Lower leg skin (tissue), 4 donors: ENCODE measurements at regions not wholly inside any gene's neighbourhood (a gene's known extent, or its start where the extent isn't known, plus 50 kb on each side); places are given as distances from the start of the nearest gene placed in this dataset.
A peak's percentile ranks its signal among the peaks of the same experiment; 100 is the strongest.

Experiments
- DNase-seq, 2 donors: peaks; one replicate each; pipeline ENCODE4 v3.0.0-alpha.2; 2019; ENCODE audit warnings: low spot score in 2 of 2
- H3K4me3 ChIP-seq: fragments of 200-600 bp; sonication (generic); 2 replicates; pipeline ENCODE4 v1.5.1; 2017; ENCODE audit warnings: mild to moderate bottlenecking, low read depth; ENCODE audit not compliant: poor library complexity, severe bottlenecking
- POLR2A ChIP-seq, 2 donors: fragments of 450-650 bp; IDR thresholded peaks; one replicate each; pipeline ENCODE4 v1.6.1; 2016 to 2017; ENCODE audit warnings: antibody characterized with exemption in 2 of 2, mild to moderate bottlenecking in 1 of 2, moderate library complexity in 1 of 2
- WGBS, 2 donors: methylation state at CpG; one replicate each; pipeline ENCODE4 v1.1.5; 2018; 5-methylcytosine and 5-hydroxymethylcytosine counted together
- intact Hi-C: fragments of 100-400 bp; cut with DNase I; formaldehyde crosslinking; loops from one replicate; pipeline ENCODE4 v1.15.0; 2023; ENCODE audit warnings: low total_unique reads
- TF ChIP-seq, protein P1 (sequence below), 3 donors: fragments of 450-650 bp; IDR thresholded peaks; one replicate each; pipeline ENCODE4 v1.5.1; 2016; ENCODE audit warnings: antibody characterized with exemption in 3 of 3, mild to moderate bottlenecking in 3 of 3, moderate library complexity in 2 of 3

DNA sequence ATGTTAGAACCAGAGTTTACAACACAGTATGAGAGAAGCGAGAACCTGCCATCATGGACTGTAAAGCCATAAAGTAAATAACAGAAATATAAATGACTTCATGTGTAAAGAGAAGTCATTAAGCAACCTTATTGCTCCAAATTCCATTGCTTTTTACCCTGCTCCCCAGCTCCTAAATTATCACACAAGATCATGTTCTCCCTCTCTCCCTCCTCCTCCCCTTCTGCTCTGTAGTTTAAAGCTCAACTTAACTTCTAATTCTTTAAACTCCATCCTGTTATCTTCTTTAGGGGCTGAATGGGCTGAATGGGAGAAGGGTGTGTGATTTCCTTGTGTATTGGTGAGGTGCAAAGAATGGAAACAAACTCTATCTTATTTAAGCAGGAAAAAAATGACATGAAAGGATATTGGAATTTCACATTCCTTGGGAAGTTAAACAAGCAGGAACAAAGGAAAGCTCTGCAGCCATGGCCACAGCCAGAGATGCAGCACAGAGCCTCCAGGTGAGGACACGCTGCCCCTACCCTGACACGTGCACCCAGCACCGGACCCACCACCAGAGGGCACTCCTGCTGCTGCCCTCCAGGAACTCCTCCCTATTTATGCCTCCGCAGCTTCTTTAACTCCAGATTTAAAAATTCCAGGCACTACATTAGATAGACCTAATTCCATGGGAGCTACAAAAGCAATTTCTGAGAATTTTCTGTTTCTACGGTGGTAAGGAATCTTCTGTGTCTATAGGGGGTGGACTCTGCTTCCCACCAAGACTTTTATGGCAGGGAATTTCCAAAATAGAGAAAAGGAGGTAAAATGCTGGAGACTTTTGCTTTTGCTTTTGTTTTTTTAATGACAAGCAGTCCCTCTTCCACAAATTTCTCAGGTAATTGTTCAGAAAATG, 76.9 kb upstream of the ABI3BP start:
- peak in 1 of 2 donors; percentile 84 for DNase-seq
- WGBS, 2 donors, result 49 to 62% methylated on average over 6 of the region's 6 CpGs

DNA sequence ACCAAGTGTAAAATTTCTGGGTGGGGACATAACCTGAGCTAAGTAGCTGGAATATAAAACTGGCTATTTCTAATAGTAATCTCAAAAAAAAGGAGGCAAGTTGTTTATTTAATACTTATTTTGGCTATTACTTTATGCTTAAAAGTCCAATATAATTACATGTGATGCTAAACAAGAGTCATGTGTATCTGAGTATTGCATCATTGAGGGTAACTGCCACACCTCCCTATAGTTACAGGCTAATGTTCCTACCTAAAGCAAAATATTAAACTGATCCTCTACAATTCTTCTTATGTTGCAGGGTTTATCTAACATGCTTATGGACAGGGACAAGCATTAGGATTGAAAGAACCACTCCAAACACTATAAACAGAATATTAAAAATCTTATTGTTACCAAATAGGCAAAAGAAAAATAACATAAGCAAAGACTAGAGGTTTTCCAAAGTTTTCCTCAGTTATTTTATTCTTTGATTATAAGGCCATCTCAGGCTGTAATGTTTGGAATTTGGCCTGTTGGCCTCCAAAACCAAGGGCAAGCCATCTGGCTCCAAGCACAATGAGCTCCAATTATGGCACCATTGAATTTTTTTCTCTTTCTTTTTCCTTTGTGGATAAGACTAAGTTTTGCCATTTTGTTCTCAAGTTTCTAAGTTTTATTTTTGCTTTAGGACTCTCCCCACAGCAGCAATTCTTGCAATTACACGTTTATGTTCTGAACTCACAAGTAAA, 75.8 kb upstream of the ABI3BP start:
- WGBS, 2 donors, result 18 to 24% methylated on average over 1 of the region's 1 CpG

More for the DNA sequence above, 76.9 kb upstream of the ABI3BP start:
- no peak for TF ChIP-seq POLR2A (IDR thresholded peaks at IDR 0.05)
- TF ChIP-seq, protein P1, sequence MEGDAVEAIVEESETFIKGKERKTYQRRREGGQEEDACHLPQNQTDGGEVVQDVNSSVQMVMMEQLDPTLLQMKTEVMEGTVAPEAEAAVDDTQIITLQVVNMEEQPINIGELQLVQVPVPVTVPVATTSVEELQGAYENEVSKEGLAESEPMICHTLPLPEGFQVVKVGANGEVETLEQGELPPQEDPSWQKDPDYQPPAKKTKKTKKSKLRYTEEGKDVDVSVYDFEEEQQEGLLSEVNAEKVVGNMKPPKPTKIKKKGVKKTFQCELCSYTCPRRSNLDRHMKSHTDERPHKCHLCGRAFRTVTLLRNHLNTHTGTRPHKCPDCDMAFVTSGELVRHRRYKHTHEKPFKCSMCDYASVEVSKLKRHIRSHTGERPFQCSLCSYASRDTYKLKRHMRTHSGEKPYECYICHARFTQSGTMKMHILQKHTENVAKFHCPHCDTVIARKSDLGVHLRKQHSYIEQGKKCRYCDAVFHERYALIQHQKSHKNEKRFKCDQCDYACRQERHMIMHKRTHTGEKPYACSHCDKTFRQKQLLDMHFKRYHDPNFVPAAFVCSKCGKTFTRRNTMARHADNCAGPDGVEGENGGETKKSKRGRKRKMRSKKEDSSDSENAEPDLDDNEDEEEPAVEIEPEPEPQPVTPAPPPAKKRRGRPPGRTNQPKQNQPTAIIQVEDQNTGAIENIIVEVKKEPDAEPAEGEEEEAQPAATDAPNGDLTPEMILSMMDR (IDR thresholded peaks at IDR 0.05), result no peak
- intact Hi-C loops, result no loop called here
- no peak overlapping the region for H3K4me3 ChIP-seq

DNA sequence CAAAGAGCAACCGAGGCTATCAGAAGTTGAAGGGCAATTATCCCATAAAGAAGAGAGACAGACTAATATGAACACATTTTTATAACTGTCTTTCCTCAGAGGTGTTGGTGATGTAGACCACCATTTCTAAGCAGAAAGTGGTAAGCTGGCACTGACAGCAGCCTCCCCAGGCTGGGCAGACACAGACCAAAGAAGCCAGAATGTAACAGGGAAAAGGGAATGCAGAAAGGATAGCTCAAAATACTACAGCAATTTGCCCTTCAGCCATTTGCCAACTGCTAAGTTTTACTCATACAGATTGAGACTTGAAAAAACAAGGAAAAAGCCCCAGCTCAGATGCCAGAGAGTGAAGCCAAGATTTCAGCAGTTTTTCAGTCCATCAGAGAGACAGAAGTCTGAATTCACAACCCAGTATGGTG, 73.5 kb upstream of the ABI3BP start:
- intact Hi-C loops, result no loop called here
- WGBS, 2 donors, result 38 to 48% methylated on average over 1 of the region's 1 CpG
- H3K4me3 ChIP-seq, result no peak overlapping the region
- no peak for DNase-seq
- TF ChIP-seq, protein P1 (IDR thresholded peaks at IDR 0.05), result no peak
- TF ChIP-seq POLR2A (IDR thresholded peaks at IDR 0.05), result no peak

More for the DNA sequence above, 75.8 kb upstream of the ABI3BP start:
- DNase-seq, result no peak
- no peak overlapping the region for H3K4me3 ChIP-seq
- TF ChIP-seq, protein P1 (IDR thresholded peaks at IDR 0.05), result no peak
- no peak for TF ChIP-seq POLR2A (IDR thresholded peaks at IDR 0.05)
- intact Hi-C loops, result no loop called here

DNA sequence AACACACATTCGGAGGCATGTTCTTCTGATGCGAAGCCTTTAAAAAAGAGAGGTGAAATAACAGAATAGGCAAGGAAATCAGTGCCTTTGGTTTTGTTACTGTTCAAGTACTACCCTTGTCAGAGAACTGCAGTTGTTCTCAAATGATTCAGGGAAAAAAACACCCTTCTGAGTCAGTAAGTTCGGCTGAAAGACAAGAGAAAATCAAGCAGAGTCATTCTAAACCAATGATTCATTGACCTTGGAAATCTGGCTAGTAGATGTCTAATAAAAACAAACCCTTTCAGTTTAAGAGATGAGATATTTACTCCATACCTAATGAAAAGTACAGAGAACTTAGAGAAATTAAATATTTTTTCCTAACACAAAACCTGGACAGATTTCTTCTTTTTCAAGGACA, 72.7 kb upstream of the ABI3BP start:
- WGBS, 2 donors, result 46 to 52% methylated on average over 3 of the region's 3 CpGs
- TF ChIP-seq, protein P1 (IDR thresholded peaks at IDR 0.05), result no peak
- no peak for TF ChIP-seq POLR2A (IDR thresholded peaks at IDR 0.05)
- intact Hi-C loops, result no loop called here
- no peak for DNase-seq
- no peak overlapping the region for H3K4me3 ChIP-seq

DNA sequence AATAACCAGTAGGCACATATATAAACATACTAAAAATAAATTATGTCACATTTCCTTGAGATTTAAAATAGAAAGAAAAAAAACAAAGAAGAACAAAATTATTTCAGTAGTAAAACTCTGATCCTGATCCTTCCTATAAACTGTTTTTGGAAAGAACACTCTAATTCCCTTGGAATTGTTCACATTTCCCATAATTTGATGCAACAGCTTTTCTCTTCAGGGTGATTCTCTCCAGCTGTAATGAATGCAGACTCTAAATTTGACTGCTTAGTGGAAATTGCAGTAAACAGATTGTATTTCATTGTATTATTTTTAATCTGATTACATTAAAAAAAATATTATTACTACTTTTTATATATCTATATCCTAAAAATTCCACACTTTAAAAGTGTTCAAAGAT, 70.2 kb upstream of the ABI3BP start:
- intact Hi-C loops, result no loop called here
- DNase-seq, result no peak
- no peak overlapping the region for H3K4me3 ChIP-seq
- TF ChIP-seq POLR2A (IDR thresholded peaks at IDR 0.05), result no peak
- TF ChIP-seq, protein P1 (IDR thresholded peaks at IDR 0.05), result no peak
